GM12873 (cell line): ENCODE measurements at regions not wholly inside any gene's neighbourhood (a gene's known extent, or its start where the extent isn't known, plus 50 kb on each side); places are given as distances from the start of the nearest gene placed in this dataset.
A peak's percentile ranks its signal among the peaks of the same experiment; 100 is the strongest.

Experiments
- TF ChIP-seq, protein P1 (sequence below): IDR thresholded peaks from 2 replicates; pipeline ENCODE4 v1.5.1; 2012; ENCODE audit warnings: low read depth, mild to moderate bottlenecking, moderate library complexity, low read length, control low read depth; ENCODE audit not compliant: insufficient read depth; ENCODE audit errors: missing control alignments

DNA sequence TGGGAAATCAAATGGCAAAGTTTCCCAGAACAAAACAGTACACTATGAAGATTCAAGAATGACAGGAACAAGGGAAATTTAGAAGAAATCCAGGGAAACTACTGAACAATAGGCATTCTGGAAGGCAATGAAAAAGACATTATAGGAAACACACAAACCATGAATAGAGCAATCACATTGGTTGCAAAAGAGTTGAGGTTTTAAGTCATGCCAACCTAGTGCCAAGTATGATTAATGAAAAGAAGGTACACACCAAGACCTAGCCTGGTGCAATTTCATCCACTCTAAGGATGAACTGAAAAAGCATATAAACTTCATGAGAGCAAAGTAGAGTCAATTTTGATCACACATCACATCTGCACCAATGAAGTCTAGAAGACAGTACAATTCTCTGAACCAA, 326.9 kb downstream of the PDHA2 start:
- TF ChIP-seq, protein P1, sequence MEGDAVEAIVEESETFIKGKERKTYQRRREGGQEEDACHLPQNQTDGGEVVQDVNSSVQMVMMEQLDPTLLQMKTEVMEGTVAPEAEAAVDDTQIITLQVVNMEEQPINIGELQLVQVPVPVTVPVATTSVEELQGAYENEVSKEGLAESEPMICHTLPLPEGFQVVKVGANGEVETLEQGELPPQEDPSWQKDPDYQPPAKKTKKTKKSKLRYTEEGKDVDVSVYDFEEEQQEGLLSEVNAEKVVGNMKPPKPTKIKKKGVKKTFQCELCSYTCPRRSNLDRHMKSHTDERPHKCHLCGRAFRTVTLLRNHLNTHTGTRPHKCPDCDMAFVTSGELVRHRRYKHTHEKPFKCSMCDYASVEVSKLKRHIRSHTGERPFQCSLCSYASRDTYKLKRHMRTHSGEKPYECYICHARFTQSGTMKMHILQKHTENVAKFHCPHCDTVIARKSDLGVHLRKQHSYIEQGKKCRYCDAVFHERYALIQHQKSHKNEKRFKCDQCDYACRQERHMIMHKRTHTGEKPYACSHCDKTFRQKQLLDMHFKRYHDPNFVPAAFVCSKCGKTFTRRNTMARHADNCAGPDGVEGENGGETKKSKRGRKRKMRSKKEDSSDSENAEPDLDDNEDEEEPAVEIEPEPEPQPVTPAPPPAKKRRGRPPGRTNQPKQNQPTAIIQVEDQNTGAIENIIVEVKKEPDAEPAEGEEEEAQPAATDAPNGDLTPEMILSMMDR: no peak

DNA sequence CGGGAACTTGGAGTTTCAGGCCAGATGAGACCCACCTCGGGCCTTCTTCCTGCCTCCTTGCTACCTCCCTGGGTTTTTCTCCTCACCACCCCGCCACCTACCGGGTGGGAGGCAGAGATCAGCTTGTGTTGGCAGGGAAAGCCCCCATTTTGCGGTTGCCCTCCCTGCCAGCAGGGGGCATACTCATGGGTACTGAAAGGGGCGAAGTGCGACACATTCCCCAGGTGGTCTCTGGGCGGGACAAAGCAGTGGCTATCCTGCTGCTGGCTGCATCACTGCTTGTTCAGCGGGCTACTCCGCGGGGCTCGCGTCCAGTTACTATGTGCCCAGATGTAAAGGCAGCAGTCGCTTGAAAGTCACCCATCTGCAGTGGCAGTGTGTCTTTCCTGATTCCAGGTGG, 330.3 kb downstream of the PDHA2 start:
- TF ChIP-seq, protein P1: peak; percentile 44

DNA sequence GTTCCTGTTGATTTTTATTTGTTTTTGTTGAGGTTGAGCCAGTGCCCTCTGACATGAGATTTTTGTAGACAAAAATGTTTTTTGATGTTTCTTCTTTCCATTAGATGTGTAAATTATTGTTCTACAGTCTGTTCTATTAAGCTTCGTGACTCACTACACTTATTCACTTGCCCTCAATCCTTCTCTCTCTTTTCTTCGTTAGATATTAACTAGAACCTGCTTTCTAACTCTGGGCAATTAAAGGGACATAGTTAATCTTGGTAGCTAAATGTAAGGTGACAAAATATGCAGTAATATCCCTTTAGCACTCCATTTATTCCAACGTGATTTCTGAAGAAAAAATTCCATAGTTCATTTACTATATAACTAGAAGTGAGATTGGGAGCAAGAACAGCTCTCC, 333.9 kb downstream of the PDHA2 start:
- TF ChIP-seq, protein P1: no peak

DNA sequence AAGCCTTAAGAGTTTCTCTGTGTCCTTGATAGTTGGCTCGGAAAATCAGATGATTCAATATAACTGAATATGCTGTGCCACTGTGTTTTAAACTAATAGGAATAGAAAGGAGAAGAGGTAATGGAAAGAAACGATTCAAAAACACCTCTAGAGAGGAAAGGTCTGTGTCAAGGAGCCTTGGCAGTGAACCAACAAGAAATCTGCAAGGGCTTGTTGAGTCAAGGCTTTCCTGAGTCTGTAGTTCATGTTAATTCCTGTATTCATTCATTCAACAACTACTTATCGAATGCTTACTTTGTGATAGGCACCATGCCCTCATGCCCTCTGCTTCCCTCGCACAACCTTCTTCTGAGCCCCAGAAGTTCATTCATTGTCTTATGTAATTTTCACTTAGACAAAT, 336.0 kb downstream of the PDHA2 start:
- TF ChIP-seq, protein P1: no peak

DNA sequence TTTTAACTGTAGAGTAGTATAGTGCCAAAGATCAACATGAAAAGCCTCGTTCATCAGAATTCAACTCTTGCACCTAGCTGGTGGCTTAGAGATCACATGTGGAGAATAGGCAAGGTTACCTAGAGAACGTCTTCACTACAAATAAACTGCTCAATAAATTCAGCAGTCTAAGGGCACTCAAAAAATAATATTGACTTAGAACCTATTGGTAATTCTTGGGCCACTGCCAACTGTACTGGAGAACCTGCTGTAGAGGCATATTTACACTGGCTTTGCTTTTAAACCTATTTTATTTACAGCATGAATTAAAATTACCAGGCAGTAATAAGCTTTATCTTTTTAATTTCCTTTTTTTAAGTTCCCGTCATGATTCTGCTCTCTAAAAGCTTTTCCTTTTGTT, 343.7 kb downstream of the PDHA2 start:
- TF ChIP-seq, protein P1: no peak

DNA sequence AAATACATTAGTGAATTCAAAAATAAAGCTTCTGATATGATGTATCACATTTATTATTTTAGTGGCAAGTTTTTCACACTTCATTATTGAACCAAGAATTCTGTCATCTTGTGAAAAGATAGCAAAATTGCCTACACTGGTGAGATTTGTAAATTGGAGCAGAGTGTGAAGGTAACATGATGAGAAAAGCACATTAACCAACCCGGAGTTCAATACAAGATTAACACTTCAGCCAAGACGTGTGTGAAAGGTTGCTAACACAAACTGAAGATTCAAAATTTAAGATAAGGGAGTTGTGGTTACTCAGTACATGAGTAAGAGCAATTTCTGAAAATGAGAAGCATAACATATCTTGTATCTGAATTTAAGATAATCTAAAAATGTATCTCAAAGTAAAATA, 346.7 kb downstream of the PDHA2 start:
- TF ChIP-seq, protein P1: no peak

DNA sequence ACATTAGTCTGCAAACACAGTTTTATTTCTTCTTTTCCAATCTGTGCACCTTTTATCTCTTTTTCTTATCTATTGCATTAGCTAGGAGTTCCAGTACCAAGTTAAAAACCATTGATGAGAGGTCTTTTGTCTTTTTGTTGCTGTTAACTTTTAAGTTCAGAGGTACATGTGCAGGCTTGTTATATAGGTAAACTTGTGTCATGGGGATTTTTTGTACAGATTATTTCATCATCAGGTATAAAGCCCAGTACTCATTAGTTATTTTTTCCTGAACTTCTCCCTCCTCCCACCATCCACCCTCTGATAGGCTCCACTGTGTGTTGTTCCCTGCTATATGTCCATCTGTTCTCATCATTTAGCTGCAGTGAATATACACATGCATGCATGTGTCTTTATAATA, 349.9 kb downstream of the PDHA2 start:
- TF ChIP-seq, protein P1: no peak
